NCI-H226 (cell line): ENCODE measurements at regions not wholly inside any gene's neighbourhood (a gene's known extent, or its start where the extent isn't known, plus 50 kb on each side); places are given as distances from the start of the nearest gene placed in this dataset.

Experiments
- DNase-seq: peaks from one replicate; pipeline ENCODE4 v3.0.0-alpha.2; 2015

DNA sequence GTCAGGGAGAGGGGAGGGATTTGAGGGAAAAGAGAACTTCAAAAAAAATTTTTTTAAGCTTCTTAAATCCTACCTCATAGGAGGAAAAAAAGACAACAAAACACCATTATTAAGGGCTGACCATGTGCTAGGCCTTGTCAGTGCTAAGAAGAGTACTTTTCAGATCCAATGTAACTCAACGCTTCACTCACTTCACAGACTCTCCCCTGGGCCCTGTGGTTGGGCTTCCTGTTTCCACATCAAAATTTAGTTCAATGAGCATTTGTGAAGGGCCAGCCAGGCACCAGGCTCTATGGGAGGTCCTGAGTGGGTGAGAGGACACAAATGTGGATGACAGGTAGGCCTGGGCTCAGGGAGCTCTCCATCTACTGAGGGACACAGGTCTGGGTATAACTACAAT lies 249.8 kb downstream of the PTEN start:
- DNase-seq = no peak

- no peak for DNase-seq
Measured at GRCh38 chr10:88113657-88114272, 250.3 kb downstream of the PTEN start.

DNA sequence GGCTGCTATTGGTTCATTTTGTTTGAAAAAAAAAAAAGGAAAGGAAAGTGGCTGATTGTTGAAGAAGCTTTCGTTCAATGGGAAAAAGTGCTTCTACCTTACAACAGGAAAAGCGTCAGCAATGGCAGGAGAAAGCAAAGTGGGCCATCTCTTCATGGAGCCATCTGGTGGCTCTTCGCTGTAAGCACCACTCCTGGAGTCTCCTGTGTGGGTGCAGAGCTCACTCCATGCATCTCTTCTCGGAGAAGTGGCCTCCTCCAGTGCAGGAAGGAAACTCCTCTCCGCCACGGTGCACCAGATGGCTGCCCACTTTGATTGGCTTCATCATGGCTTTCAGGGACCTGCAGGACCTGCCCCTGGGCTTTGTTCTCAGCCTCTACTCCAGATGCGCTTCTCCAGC lies 250.9 kb downstream of the PTEN start:
- DNase-seq = peak; percentile 19

GRCh38 chr10:88115407-88115806 lies 252.0 kb downstream of the PTEN start:
- DNase-seq = no peak

DNA sequence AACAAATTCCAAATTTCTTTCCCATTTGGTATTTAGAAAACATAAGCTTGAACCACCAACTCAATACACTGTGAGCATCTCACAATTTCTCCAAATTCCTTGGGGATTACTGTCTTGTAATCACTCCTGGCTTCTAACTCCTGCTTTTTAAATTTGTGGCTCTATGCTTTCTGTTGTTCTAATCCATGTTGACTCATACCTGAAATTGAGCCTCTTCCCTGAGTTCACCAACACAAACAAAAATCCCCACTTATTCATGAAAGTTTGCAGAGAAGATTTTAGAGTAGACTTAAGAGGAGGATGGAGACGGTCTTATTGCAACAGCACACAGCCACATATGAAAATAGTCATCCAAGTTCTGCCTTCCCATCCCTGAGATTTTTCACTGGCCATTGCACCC lies 252.5 kb downstream of the PTEN start:
- peak; percentile 13 for DNase-seq

- no peak for DNase-seq
Measured at GRCh38 chr10:88116481-88116880, 253.1 kb downstream of the PTEN start.

DNA sequence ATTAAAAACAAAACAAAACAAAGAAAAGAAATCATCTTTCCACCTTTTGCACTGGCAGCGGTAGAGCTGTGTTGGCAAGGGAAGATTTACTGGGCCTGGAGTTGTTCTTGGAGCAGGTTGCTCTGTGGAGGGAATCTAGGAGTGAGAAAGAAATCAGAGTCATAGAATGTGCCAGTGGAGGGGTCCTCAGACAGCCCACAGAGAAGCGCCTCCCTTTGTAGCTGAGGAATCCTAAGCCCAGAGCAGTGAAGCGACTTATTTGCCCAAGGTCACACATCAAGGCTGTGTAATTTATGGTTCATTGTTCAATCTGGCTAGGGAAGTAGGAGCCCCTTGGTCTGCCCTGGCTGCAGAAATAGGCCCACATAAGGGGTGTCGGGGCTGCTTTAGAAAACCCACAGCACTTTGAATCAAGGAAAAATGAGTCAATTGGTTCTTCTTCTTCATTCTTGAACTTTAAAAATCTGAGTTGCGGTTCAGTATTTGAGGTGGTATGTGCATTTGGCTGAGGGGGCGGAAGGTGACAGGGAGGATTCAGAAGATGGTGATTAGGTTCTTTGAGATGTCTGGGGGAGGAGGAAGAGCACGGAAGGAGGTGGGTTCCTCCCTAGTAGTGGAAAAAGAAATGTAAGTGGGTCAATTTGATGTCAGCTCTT lies 253.7 kb downstream of the PTEN start:
- DNase-seq = no peak

DNA sequence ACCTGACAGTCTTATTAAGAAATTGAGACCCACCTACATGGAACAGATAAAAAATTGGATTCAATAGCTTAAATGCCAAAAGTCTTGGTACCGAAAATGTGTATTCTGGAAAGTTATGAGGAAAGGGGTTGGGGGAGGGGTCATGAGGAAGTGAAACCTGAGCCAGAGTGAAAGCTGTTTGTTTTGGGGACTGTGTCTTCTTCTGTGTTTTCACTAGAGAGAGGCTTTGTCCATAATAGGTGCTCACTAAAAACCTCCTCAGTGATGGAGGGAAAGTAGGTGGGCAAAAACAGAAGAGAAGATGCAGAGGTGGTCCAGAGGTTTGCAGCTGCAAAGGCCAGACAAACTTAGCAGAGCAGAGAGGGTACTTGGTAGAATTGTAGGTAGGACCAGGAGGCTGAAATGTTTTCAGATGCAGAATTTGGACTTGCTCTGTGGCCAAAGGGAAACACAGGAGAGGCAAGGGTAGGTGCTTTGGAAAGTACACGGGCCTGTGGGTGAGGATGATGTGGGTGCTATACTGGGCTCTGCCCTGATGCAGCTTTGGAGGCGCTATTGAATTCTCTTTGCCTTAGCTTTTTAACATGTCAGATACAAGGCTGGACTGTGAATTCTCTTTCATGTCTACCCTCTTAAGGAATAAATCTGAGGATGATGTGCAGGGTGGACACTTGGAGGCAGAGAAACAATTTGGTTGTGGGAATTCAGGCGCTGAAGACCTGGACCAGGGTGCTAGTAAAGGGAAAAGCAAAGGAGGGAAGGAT lies 254.6 kb downstream of the PTEN start:
- DNase-seq = no peak

GRCh38 chr10:88118729-88119128 lies 255.3 kb downstream of the PTEN start:
- DNase-seq = no peak

DNA sequence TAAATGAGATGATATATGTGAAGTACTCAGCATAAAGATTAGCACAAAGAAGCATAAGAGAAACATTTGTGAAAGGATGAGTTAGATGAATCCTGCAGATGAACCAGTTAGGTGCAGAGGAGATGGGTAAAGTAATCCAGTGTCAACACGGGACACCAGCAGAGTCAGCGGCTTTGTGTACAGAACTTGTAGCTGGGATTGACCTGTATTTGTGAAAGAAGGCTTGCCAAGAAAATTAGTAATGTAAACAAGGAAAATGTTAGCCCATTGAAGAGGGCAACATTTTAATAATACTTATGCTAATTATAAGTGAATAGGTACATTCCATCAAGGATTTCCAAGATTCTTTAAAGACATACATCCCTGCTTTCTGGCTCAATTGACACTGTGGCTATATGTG lies 255.7 kb downstream of the PTEN start:
- no peak for DNase-seq

DNA sequence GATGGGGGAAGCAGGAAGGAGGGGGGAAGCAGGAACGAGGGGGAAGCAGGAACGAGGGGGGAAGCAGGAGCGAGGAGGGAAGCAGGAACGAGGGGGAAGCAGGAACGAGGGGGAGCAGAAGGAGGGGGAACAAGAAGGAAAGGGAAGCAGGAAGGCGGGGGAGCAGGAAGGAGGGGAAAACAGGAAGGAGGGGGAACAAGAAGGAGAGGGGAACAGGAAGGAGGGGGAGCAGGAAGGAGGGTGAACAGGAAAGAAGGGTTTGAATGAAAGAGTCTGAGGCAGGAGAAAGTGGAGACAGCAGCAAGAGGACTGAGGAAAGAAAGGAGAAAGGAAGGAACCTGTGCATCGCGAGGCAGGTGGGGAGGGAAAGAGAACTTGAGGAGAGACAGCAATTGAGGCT lies 256.6 kb downstream of the PTEN start:
- DNase-seq = no peak

DNA sequence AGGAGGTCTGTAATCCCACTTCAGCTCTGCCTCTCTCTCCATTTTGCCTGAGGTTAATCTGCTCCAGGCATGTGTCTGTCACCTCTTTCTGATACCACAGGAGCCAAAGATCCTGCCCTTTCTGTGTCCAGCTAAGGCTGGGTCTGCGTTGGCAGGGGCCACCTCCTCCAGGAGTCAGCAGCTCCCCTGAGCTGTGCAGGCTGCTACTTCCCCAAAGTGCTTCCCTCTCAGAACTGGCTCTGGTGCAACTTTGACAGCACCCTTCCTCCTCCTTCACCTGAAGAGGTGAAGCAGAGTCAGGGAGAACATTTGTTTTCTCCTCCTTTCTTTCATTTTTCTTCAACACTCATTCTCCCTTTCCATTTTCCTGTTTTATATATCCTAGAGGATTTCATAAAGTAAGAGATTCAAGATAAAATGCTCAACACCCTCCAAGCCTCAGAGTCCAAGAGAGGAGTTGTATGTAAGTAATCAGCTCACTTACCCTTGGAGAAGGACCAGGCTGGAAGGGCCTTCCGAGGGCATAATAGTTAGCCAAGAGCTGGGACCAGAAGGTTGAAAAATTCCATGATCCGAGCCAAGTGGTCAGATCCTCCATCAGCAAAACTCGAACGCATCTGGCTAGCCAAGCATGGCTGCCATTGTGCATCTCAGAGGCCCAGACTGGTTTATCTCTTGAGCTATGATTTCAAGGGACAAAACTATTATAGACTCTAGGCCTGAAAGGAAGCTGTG lies 257.3 kb downstream of the PTEN start:
- no peak for DNase-seq

DNA sequence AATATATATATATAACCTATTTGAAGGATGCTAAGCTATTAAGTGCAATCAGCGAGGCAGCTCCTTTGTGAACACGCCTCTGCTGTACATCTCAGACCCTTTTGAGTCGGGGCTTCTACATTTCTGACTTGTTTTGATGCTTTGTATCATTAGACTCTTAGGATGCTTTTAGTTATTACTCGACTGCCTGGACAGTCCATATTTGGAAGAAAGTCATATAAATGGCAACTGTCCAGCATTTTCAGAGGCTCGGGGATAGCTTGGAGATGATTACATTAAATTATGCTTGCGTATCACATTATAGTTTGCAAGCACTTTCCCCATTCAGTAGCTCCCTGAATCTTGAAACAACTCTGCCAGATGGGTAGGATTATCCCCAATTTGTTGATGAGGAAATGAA lies 257.9 kb downstream of the PTEN start:
- DNase-seq = no peak

DNA sequence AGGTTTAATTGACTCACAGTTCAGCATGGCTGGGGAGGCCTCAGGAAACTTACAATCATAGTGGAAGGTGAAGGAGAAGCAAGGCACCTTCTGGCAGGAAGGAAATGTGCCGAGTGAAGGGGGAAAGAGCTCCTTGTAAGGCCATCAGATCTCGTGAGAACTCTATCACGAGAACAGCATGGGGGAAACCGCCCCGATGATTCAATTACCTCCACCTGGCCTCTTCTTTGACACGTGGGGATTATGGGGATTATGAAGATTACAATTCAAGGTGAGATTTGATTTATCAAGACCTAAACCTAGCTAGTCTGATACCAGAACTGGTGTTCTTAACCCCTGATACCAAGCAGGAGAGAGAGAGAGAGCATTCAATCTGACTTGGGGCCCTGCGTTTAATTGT lies 258.7 kb downstream of the PTEN start:
- no peak for DNase-seq

DNA sequence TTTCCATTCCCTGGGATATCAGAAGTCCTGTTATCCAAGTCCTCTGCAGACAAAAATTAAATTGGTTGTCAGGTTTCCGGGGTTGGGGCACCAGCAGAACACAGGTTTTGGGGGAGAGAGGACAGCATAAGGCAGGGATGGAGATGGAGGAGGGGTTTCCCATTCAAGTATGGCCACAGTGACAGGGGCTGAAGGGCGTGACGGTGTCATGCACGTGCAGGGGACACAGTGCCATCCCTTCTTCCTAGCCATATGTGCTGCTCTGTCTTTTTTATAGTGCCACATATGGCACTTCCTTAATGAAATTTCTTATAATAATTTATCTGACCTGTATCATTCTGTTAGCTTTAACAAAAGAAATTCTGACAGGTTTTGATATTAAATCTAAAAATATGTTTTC lies 259.2 kb downstream of the PTEN start:
- no peak for DNase-seq

DNA sequence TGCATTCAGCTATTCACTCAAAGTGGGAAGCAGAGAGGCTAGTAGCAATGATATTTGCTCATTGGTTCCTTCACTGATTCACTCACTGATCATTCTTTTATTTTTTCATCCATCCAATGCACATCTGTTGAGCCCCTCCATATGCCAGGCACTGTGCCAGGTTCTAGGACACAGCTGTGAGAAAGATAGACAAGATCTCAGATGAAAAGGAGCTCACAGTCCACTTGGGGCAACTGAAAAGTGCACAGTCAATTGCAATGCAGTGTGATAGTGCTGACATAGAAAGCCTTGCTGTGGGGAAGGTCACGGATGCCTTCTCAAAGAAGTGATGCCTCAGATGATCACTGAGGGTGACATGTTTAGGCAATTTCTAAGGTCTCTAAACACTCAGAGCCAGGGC lies 262.3 kb downstream of the PTEN start:
- no peak for DNase-seq

GRCh38 chr10:88126699-88127098 lies 263.3 kb downstream of the PTEN start:
- no peak for DNase-seq

DNA sequence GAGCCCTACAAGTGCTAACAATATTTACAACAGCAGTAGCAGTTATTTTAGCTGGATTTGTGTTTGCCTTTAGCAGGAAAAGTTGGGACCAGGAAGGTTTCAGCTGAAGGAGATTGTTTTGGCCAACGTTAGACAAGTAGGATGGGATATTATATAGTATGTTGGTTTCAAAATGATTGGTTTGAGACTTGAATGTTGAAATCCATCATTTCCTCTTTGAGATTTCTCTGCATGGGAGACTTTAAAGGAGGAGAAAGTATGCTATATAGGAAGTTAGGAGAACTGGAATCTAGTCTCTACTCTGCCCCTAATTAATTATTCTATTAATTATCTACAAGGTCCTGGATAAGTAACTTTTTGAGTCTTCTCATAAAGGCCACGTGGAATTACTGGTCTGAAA lies 263.8 kb downstream of the PTEN start:
- DNase-seq = no peak

GRCh38 chr10:88127766-88128165 lies 264.3 kb downstream of the PTEN start:
- no peak for DNase-seq

GRCh38 chr10:88129013-88129412 lies 265.6 kb downstream of the PTEN start:
- no peak for DNase-seq

- DNase-seq = no peak
Measured at GRCh38 chr10:88130912-88131311, 267.5 kb downstream of the PTEN start.

- DNase-seq = peak; percentile 46
Measured at GRCh38 chr10:88131511-88132139, 268.2 kb downstream of the PTEN start.

DNA sequence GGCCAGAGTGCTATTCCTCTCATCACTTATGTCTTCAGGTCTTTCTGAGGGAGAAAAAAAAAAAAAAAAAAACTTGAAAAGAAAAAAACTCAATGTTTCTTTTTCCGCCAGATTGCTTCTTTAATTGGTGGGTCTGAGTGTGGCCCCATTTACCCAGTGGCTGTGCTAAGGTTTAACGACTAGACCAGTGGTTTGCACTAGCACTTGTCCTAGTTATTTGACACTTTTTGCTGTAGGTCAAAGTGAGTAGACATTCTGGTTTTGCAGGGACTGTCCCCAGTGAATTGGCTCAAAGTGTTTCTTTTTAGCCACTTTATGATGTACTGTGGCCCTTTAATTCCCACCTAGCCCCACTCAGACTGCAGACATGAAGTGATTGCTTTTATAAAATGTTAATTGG lies 273.3 kb downstream of the PTEN start:
- DNase-seq = no peak
